ENCODE measurements at regions not wholly inside any gene's neighbourhood (a gene's known extent, or its start where the extent isn't known, plus 50 kb on each side); places are given as distances from the start of the nearest gene placed in this dataset.

DNA sequence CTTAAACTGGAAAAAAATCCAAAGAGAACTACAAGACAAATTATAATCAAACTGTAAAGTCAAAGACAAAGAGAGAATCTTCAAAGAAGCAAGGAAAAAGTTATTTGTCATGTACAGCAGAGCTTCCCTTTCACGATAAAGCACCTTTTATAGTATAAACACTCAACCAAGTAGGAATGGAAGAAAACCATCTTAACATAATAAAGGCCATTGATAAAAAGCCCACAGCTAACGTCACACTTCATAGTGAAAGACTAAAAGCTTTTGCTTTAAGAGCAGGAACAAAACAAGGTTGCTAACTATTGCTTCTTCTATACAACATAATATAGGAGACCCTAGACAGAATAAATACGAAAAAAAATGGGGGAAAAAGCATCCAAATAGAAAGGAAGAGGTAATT lies 595.7 kb upstream of the POU3F4 start:
- no peaks in the 10 kb centered on the region for H3K4me1 ChIP-seq (ENCODE audit: control insufficient read depth, low read depth, low read length)
- no peak overlapping the region for H3K4me2 ChIP-seq (ENCODE audit: low read length)
- no peaks in the 10 kb centered on the region for H3K79me2 ChIP-seq (ENCODE audit: control insufficient read depth, insufficient read depth, low read length)
- H2BK15ac ChIP-seq (replicated peaks; ENCODE audit: low read depth), result no peak overlapping the region
- no peak overlapping the region for H3K18ac ChIP-seq (ENCODE audit: low read length)
- no peaks in the 10 kb centered on the region for H3K79me1 ChIP-seq (ENCODE audit: low read length)
- DNase-seq, result no peak
- no peak overlapping the region for H3K56ac ChIP-seq (ENCODE audit: low read length)
- no peaks in the 10 kb centered on the region for H3K27me3 ChIP-seq (ENCODE audit: insufficient read depth, low read length, poor library complexity)
- no peak overlapping the region for H3K23ac ChIP-seq (ENCODE audit: low read length)
- no peak overlapping the region for H4K5ac ChIP-seq (ENCODE audit: low read length)
- H2BK120ac ChIP-seq (ENCODE audit: low read depth, low read length), result no peak overlapping the region
- H4K8ac ChIP-seq (ENCODE audit: low read depth, low read length), result no peak overlapping the region
- H2BK5ac ChIP-seq (ENCODE audit: low read length), result no peak overlapping the region
- H3K4ac ChIP-seq (ENCODE audit: low read depth, low read length), result no peak overlapping the region
- no peak overlapping the region for H3K9ac ChIP-seq (ENCODE audit: low read length)
- no peak overlapping the region for H3K27ac ChIP-seq (ENCODE audit: low read depth, low read length)
- H3K36me3 ChIP-seq (ENCODE audit: control insufficient read depth, insufficient read depth, low read length), result no peaks in the 10 kb centered on the region
- no peak overlapping the region for H2AK5ac ChIP-seq (ENCODE audit: low read length)
- no CpG with 5 or more reads among the region's 3 CpGs for WGBS (ENCODE audit: extremely low coverage, insufficient coverage, low lambda C conversion rate)
- no peak overlapping the region for H3K4me3 ChIP-seq (ENCODE audit: low read length)

DNA sequence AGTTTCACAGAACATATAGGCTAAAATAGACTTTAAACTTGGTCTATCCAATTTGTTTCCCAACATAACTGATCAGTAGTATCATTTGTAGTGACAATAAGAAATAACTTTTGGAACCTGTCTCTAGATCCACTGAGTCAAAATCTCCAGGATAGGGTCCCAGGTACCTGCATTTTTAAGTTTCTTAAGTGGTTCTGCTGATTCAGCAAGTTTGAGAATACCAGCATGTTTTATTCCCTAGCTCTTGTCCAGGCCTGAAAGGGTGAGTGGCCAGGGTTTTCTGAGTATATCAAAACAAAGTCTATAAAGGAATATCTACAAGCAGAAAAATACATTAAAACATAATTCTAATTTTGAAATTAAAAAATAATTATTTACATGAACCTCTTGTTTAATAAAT lies 573.1 kb upstream of the POU3F4 start:
- Histone ChIP-seq H2BK5ac (ENCODE audit: low read length) (no peak overlapping the region), H4K5ac (ENCODE audit: low read length) (no peak overlapping the region), H3K4me3 (ENCODE audit: low read length) (no peak overlapping the region), H3K23ac (ENCODE audit: low read length) (no peak overlapping the region), H3K9ac (ENCODE audit: low read length) (no peak overlapping the region), H3K4me1 (ENCODE audit: control insufficient read depth, low read depth, low read length) (no peaks in the 10 kb centered on the region), H2BK120ac (ENCODE audit: low read depth, low read length) (no peak overlapping the region), H2BK15ac (replicated peaks; ENCODE audit: low read depth) (no peak overlapping the region), H3K4ac (ENCODE audit: low read depth, low read length) (no peak overlapping the region), H2AK5ac (ENCODE audit: low read length) (no peak overlapping the region), H3K79me2 (ENCODE audit: control insufficient read depth, insufficient read depth, low read length) (no peaks in the 10 kb centered on the region), H3K79me1 (ENCODE audit: low read length) (no peaks in the 10 kb centered on the region), H3K56ac (ENCODE audit: low read length) (no peak overlapping the region), H3K27me3 (ENCODE audit: insufficient read depth, low read length, poor library complexity) (no peaks in the 10 kb centered on the region), H3K27ac (ENCODE audit: low read depth, low read length) (no peak overlapping the region), H4K8ac (ENCODE audit: low read depth, low read length) (no peak overlapping the region), H3K4me2 (ENCODE audit: low read length) (no peak overlapping the region), H3K18ac (ENCODE audit: low read length) (no peak overlapping the region), H3K36me3 (ENCODE audit: control insufficient read depth, insufficient read depth, low read length) (no peaks in the 10 kb centered on the region)
- DNase-seq, result no peak

DNA sequence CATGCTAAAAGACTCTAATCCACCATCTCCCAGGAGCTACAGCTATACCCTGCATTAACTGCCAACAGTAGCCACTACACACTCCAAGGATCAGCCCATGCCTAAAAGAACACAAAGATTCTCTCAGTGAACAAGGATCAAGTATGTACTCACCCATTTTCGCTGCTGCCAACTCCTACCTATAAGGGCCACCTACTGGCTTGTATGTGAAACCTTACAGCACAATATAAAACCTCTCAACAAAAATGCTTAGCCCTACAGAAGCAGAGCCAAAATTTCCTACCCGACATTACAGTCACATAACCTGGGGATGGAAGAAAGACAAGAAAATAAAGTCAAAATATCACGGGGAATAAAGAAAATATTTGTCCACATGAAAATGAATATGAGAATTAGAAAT lies 562.8 kb upstream of the POU3F4 start:
- H4K5ac ChIP-seq (ENCODE audit: low read length), result no peak overlapping the region
- peak; percentile 14 for DNase-seq
- H3K18ac ChIP-seq (ENCODE audit: low read length), result no peak overlapping the region
- no peak overlapping the region for H3K23ac ChIP-seq (ENCODE audit: low read length)
- no peaks in the 10 kb centered on the region for H3K36me3 ChIP-seq (ENCODE audit: control insufficient read depth, insufficient read depth, low read length)
- no peak overlapping the region for H3K4me3 ChIP-seq (ENCODE audit: low read length)
- H2BK5ac ChIP-seq (ENCODE audit: low read length), result no peak overlapping the region
- H3K4ac ChIP-seq (ENCODE audit: low read depth, low read length), result no peak overlapping the region
- no peak overlapping the region for H3K9ac ChIP-seq (ENCODE audit: low read length)
- H3K27ac ChIP-seq (ENCODE audit: low read depth, low read length), result no peak overlapping the region
- H3K56ac ChIP-seq (ENCODE audit: low read length), result no peak overlapping the region
- H3K4me2 ChIP-seq (ENCODE audit: low read length), result no peak overlapping the region
- no peaks in the 10 kb centered on the region for H3K27me3 ChIP-seq (ENCODE audit: insufficient read depth, low read length, poor library complexity)
- H3K79me1 ChIP-seq (ENCODE audit: low read length), result no peaks in the 10 kb centered on the region
- no CpG with 5 or more reads among the region's 3 CpGs for WGBS (ENCODE audit: extremely low coverage, insufficient coverage, low lambda C conversion rate)
- H2BK15ac ChIP-seq (replicated peaks; ENCODE audit: low read depth), result no peak overlapping the region
- no peak overlapping the region for H2AK5ac ChIP-seq (ENCODE audit: low read length)
- no peaks in the 10 kb centered on the region for H3K4me1 ChIP-seq (ENCODE audit: control insufficient read depth, low read depth, low read length)
- H4K8ac ChIP-seq (ENCODE audit: low read depth, low read length), result no peak overlapping the region
- no peak overlapping the region for H2BK120ac ChIP-seq (ENCODE audit: low read depth, low read length)
- no peaks in the 10 kb centered on the region for H3K79me2 ChIP-seq (ENCODE audit: control insufficient read depth, insufficient read depth, low read length)

DNA sequence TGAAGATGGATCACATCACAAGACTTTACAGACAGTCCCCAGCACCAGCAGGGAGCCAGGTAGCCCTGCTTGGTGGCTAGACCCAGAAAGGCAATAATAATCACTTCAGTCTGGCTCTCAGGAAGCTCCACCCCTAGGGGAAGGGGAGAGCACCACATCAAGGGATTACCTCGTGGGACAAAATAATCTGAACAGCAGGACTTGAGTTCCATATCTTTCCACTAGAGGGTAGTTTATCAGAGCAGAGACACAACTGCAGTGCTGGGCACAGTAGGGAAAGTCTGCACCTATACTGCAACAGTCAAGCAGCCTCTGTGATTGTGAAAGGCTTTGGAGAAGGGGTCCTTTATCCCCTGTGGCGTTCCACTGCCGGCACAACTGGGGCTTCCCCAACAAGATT lies 547.0 kb upstream of the POU3F4 start:
- no peak overlapping the region for H2AK5ac ChIP-seq (ENCODE audit: low read length)
- H3K4ac ChIP-seq (ENCODE audit: low read depth, low read length), result no peak overlapping the region
- no peaks in the 10 kb centered on the region for H3K4me1 ChIP-seq (ENCODE audit: control insufficient read depth, low read depth, low read length)
- H2BK15ac ChIP-seq (replicated peaks; ENCODE audit: low read depth), result no peak overlapping the region
- H4K5ac ChIP-seq (ENCODE audit: low read length), result no peak overlapping the region
- H3K27ac ChIP-seq (ENCODE audit: low read depth, low read length), result no peak overlapping the region
- H3K79me2 ChIP-seq (ENCODE audit: control insufficient read depth, insufficient read depth, low read length), result no peaks in the 10 kb centered on the region
- H3K9ac ChIP-seq (ENCODE audit: low read length), result no peak overlapping the region
- H3K4me3 ChIP-seq (ENCODE audit: low read length), result no peak overlapping the region
- no peak overlapping the region for H2BK120ac ChIP-seq (ENCODE audit: low read depth, low read length)
- H3K4me2 ChIP-seq (ENCODE audit: low read length), result no peak overlapping the region
- DNase-seq, result peak; percentile 78
- no peaks in the 10 kb centered on the region for H3K36me3 ChIP-seq (ENCODE audit: control insufficient read depth, insufficient read depth, low read length)
- H3K18ac ChIP-seq (ENCODE audit: low read length), result no peak overlapping the region
- no peak overlapping the region for H3K23ac ChIP-seq (ENCODE audit: low read length)
- H3K27me3 ChIP-seq (ENCODE audit: insufficient read depth, low read length, poor library complexity), result no peaks in the 10 kb centered on the region
- no CpG with 5 or more reads among the region's 3 CpGs for WGBS (ENCODE audit: extremely low coverage, insufficient coverage, low lambda C conversion rate)
- H4K8ac ChIP-seq (ENCODE audit: low read depth, low read length), result no peak overlapping the region
- H3K79me1 ChIP-seq (ENCODE audit: low read length), result no peaks in the 10 kb centered on the region
- no peak overlapping the region for H3K56ac ChIP-seq (ENCODE audit: low read length)
- H2BK5ac ChIP-seq (ENCODE audit: low read length), result no peak overlapping the region

DNA sequence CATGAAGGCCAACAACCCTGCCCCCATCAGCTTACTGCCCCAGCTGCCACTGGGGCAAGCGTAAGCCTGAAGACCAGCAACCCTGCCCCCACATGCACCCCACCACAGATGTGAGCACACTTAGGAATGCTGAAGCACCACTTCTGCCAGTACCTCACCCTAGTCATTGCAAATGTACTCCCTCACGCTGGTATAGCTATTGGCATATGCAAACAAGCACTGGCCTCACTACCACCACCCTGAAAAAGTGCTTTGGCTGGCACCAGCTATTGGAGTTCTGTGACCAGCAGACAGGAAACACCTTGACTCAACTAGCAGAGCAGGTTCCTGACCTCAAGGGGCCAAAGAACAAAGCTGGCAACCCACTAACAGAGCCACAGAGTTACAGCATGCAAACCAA lies 534.4 kb upstream of the POU3F4 start:
- Histone ChIP-seq H2BK120ac (ENCODE audit: low read depth, low read length) (no peak overlapping the region), H3K79me1 (ENCODE audit: low read length) (no peaks in the 10 kb centered on the region), H3K4ac (ENCODE audit: low read depth, low read length) (no peak overlapping the region), H3K9ac (ENCODE audit: low read length) (no peak overlapping the region), H4K8ac (ENCODE audit: low read depth, low read length) (no peak overlapping the region), H3K4me3 (ENCODE audit: low read length) (no peak overlapping the region), H2BK5ac (ENCODE audit: low read length) (no peak overlapping the region), H3K56ac (ENCODE audit: low read length) (no peak overlapping the region), H4K5ac (ENCODE audit: low read length) (no peak overlapping the region), H2AK5ac (ENCODE audit: low read length) (no peak overlapping the region), H3K27ac (ENCODE audit: low read depth, low read length) (no peak overlapping the region), H3K4me2 (ENCODE audit: low read length) (no peak overlapping the region), H3K4me1 (ENCODE audit: control insufficient read depth, low read depth, low read length) (no peaks in the 10 kb centered on the region), H3K23ac (ENCODE audit: low read length) (no peak overlapping the region), H3K27me3 (ENCODE audit: insufficient read depth, low read length, poor library complexity) (no peaks in the 10 kb centered on the region), H3K18ac (ENCODE audit: low read length) (no peak overlapping the region), H3K36me3 (ENCODE audit: control insufficient read depth, insufficient read depth, low read length) (no peaks in the 10 kb centered on the region), H3K79me2 (ENCODE audit: control insufficient read depth, insufficient read depth, low read length) (no peaks in the 10 kb centered on the region), H2BK15ac (replicated peaks; ENCODE audit: low read depth) (no peak overlapping the region)
- no CpG with 5 or more reads among the region's 2 CpGs for WGBS (ENCODE audit: extremely low coverage, insufficient coverage, low lambda C conversion rate)
- no peak for DNase-seq

DNA sequence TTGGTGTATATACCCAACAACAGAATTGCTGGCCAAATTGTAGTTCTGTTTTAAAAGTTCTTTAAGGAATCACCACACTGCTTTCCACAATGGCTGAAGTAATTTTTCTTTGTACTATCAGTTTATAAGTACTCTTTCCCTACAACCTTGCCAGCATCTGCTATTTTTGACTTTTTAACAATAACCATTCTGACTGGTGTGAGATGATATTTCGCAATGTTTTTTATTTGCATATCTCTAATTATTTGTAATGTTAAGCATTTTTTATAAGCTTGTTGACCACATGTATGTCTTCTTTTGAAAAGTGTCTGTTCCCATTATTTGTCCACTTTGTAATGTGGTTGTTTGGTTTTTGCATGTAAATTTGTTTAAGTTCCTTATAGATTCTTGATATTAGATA lies 509.9 kb upstream of the POU3F4 start:
- H3K79me2 ChIP-seq (ENCODE audit: control insufficient read depth, insufficient read depth, low read length), result no peaks in the 10 kb centered on the region
- DNase-seq, result no peak
- H3K79me1 ChIP-seq (ENCODE audit: low read length), result no peaks in the 10 kb centered on the region
- H3K56ac ChIP-seq (ENCODE audit: low read length), result no peak overlapping the region
- no peaks in the 10 kb centered on the region for H3K4me1 ChIP-seq (ENCODE audit: control insufficient read depth, low read depth, low read length)
- no peak overlapping the region for H3K23ac ChIP-seq (ENCODE audit: low read length)
- no peak overlapping the region for H3K4ac ChIP-seq (ENCODE audit: low read depth, low read length)
- no peak overlapping the region for H3K9ac ChIP-seq (ENCODE audit: low read length)
- no peak overlapping the region for H4K8ac ChIP-seq (ENCODE audit: low read depth, low read length)
- no peak overlapping the region for H3K27ac ChIP-seq (ENCODE audit: low read depth, low read length)
- H3K18ac ChIP-seq (ENCODE audit: low read length), result no peak overlapping the region
- H3K4me3 ChIP-seq (ENCODE audit: low read length), result no peak overlapping the region
- no peak overlapping the region for H2BK120ac ChIP-seq (ENCODE audit: low read depth, low read length)
- no peak overlapping the region for H2AK5ac ChIP-seq (ENCODE audit: low read length)
- H3K4me2 ChIP-seq (ENCODE audit: low read length), result no peak overlapping the region
- no peak overlapping the region for H2BK15ac ChIP-seq (replicated peaks; ENCODE audit: low read depth)
- no peaks in the 10 kb centered on the region for H3K27me3 ChIP-seq (ENCODE audit: insufficient read depth, low read length, poor library complexity)
- H2BK5ac ChIP-seq (ENCODE audit: low read length), result no peak overlapping the region
- H4K5ac ChIP-seq (ENCODE audit: low read length), result no peak overlapping the region
- H3K36me3 ChIP-seq (ENCODE audit: control insufficient read depth, insufficient read depth, low read length), result no peaks in the 10 kb centered on the region
- no CpG with 5 or more reads among the region's 1 CpG for WGBS (ENCODE audit: extremely low coverage, insufficient coverage, low lambda C conversion rate)
